Type B pancreatic cell (in vitro differentiated cells): ENCODE measurements at regions not wholly inside any gene's neighbourhood (a gene's known extent, or its start where the extent isn't known, plus 50 kb on each side); places are given as distances from the start of the nearest gene placed in this dataset.

Experiments
- DNase-seq: peaks from one replicate; pipeline ENCODE4 v3.0.0; 2021; ENCODE audit warnings: mixed read lengths; ENCODE audit not compliant: unreplicated experiment; ENCODE audit errors: extremely low spot score
- H3K27ac Mint-ChIP-seq: 2 replicates; pipeline ENCODE4 v1.8.0; 2021; ENCODE audit warnings: mild to moderate bottlenecking, mixed read lengths
- H3K27me3 Mint-ChIP-seq: 2 replicates; pipeline ENCODE4 v1.8.0; 2021; ENCODE audit warnings: mixed read lengths
- H3K36me3 Mint-ChIP-seq: 2 replicates; pipeline ENCODE4 v1.8.0; 2021; ENCODE audit warnings: mixed read lengths
- H3K4me1 Mint-ChIP-seq: one replicate; pipeline ENCODE4 v1.8.0; 2021; ENCODE audit warnings: mixed read lengths; ENCODE audit not compliant: unreplicated experiment
- H3K4me3 Mint-ChIP-seq: 2 replicates; pipeline ENCODE4 v1.8.0; 2021; ENCODE audit warnings: mild to moderate bottlenecking, mixed read lengths
- H3K9me3 Mint-ChIP-seq: 2 replicates; pipeline ENCODE4 v1.8.0; 2021; ENCODE audit warnings: mixed read lengths
- CTCF ChIP-seq: fragments of 200-600 bp; sonication (generic); conservative IDR thresholded peaks from 2 replicates; pipeline ENCODE4 v1.5.0; 2021; ENCODE audit warnings: antibody characterized with exemption, mild to moderate bottlenecking

GRCh38 chr5:67678594-67678993 is 482.0 kb upstream of the CD180 start:
- H3K9me3 Mint-ChIP-seq, result no peaks in the 10 kb centered on the region
- peaks cover 3% of the 10 kb centered on the region for H3K27me3 Mint-ChIP-seq
- H3K36me3 Mint-ChIP-seq, result no peaks in the 10 kb centered on the region
- TF ChIP-seq CTCF, result no peak
- DNase-seq, result no peak
- peaks cover 10% of the 10 kb centered on the region for H3K4me1 Mint-ChIP-seq
- H3K4me3 Mint-ChIP-seq, result no peak overlapping the region
- H3K27ac Mint-ChIP-seq, result no peak overlapping the region

- TF ChIP-seq CTCF, result no peak
- Mint-ChIP-seq H3K4me3 (no peak overlapping the region), H3K9me3 (no peaks in the 10 kb centered on the region), H3K36me3 (no peaks in the 10 kb centered on the region), H3K27me3 (peaks cover 3% of the 10 kb centered on the region), H3K27ac (no peak overlapping the region), H3K4me1 (peaks cover 10% of the 10 kb centered on the region)
- no peak for DNase-seq
Observed at GRCh38 chr5:67677422-67677970, 480.9 kb upstream of the CD180 start.

- DNase-seq, result no peak
- H3K4me1 Mint-ChIP-seq, result peaks cover 10% of the 10 kb centered on the region
- no peaks in the 10 kb centered on the region for H3K36me3 Mint-ChIP-seq
- H3K9me3 Mint-ChIP-seq, result no peaks in the 10 kb centered on the region
- no peak overlapping the region for H3K27ac Mint-ChIP-seq
- TF ChIP-seq CTCF, result no peak
- H3K4me3 Mint-ChIP-seq, result no peak overlapping the region
- peaks cover 3% of the 10 kb centered on the region for H3K27me3 Mint-ChIP-seq
Observed at GRCh38 chr5:67676863-67677262, 480.3 kb upstream of the CD180 start.

GRCh38 chr5:67674159-67674655 is 477.6 kb upstream of the CD180 start:
- no peak for DNase-seq
- Mint-ChIP-seq H3K27ac (no peak overlapping the region), H3K4me1 (peaks cover 10% of the 10 kb centered on the region), H3K27me3 (peaks cover 3% of the 10 kb centered on the region), H3K9me3 (no peaks in the 10 kb centered on the region), H3K36me3 (no peaks in the 10 kb centered on the region), H3K4me3 (no peak overlapping the region)
- no peak for TF ChIP-seq CTCF

GRCh38 chr5:67673618-67674017 is 477.0 kb upstream of the CD180 start:
- H3K4me1 Mint-ChIP-seq, result peaks cover 8% of the 10 kb centered on the region
- DNase-seq, result no peak
- no peak for TF ChIP-seq CTCF
- H3K36me3 Mint-ChIP-seq, result no peaks in the 10 kb centered on the region
- no peak overlapping the region for H3K27ac Mint-ChIP-seq
- H3K27me3 Mint-ChIP-seq, result peaks cover 3% of the 10 kb centered on the region
- H3K4me3 Mint-ChIP-seq, result no peak overlapping the region
- H3K9me3 Mint-ChIP-seq, result no peaks in the 10 kb centered on the region

GRCh38 chr5:67673180-67673579 is 476.6 kb upstream of the CD180 start:
- no peak for TF ChIP-seq CTCF
- Mint-ChIP-seq H3K4me3 (no peak overlapping the region), H3K27me3 (peaks cover 3% of the 10 kb centered on the region)

More at GRCh38 chr5:67673180-67673579, 476.6 kb upstream of the CD180 start:
- no peak overlapping the region for H3K27ac Mint-ChIP-seq
- no peaks in the 10 kb centered on the region for H3K9me3 Mint-ChIP-seq
- H3K4me1 Mint-ChIP-seq, result peaks cover 4% of the 10 kb centered on the region
- DNase-seq, result no peak
- no peaks in the 10 kb centered on the region for H3K36me3 Mint-ChIP-seq
